ENCODE measurements at regions not wholly inside any gene's neighbourhood (a gene's known extent, or its start where the extent isn't known, plus 50 kb on each side); places are given as distances from the start of the nearest gene placed in this dataset.

DNA sequence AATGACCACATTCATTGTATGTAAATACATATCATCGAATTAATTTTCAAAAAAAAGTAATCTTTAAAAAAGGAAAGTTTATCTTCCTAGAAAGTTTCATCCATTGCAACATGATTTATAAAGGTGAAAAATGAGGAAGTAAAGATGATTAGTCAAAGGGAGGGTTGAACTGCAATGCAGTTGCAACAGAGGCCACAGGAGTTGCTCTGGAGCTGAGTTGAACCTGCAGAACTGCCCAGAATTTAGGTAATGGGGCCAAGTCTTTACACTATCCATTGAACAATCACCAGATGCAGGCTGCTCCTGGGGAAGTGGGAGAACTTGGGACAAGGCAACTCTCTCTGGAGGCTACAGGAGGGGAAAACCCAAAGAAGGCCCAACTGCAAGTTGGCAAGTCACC is 390.7 kb downstream of the METTL4 start:
- no peak for DNase-seq (ENCODE audit: low read depth)
- TF ChIP-seq, protein P1, sequence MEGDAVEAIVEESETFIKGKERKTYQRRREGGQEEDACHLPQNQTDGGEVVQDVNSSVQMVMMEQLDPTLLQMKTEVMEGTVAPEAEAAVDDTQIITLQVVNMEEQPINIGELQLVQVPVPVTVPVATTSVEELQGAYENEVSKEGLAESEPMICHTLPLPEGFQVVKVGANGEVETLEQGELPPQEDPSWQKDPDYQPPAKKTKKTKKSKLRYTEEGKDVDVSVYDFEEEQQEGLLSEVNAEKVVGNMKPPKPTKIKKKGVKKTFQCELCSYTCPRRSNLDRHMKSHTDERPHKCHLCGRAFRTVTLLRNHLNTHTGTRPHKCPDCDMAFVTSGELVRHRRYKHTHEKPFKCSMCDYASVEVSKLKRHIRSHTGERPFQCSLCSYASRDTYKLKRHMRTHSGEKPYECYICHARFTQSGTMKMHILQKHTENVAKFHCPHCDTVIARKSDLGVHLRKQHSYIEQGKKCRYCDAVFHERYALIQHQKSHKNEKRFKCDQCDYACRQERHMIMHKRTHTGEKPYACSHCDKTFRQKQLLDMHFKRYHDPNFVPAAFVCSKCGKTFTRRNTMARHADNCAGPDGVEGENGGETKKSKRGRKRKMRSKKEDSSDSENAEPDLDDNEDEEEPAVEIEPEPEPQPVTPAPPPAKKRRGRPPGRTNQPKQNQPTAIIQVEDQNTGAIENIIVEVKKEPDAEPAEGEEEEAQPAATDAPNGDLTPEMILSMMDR (conservative IDR thresholded peaks at IDR 0.05; ENCODE audit: low read depth, low read length), result no peak
- no peak overlapping the region for H3K4me3 ChIP-seq (ENCODE audit: low read length)

DNA sequence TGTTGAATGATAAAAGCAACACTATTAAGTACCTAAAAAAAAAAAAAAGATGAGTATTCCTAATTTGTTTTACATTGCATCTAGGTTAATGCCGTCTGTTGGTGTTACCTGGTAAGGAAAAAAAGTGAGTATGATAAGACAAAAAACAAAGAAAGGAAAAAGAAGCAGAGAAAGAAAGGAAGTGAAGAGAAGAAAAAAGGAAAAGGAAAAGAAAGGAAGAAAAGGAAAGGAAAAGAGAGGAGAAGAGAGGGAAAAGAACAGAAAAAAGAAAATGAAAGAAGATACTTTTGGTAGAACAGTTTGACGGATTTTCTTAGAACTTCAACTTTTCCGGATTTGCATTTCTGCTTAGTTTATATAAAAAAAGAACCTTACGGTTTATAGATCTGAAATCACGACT is 387.9 kb downstream of the METTL4 start:
- no peak overlapping the region for H3K4me3 ChIP-seq (ENCODE audit: low read length)
- TF ChIP-seq, protein P1 (conservative IDR thresholded peaks at IDR 0.05; ENCODE audit: low read depth, low read length), result no peak
- DNase-seq (ENCODE audit: low read depth), result no peak

DNA sequence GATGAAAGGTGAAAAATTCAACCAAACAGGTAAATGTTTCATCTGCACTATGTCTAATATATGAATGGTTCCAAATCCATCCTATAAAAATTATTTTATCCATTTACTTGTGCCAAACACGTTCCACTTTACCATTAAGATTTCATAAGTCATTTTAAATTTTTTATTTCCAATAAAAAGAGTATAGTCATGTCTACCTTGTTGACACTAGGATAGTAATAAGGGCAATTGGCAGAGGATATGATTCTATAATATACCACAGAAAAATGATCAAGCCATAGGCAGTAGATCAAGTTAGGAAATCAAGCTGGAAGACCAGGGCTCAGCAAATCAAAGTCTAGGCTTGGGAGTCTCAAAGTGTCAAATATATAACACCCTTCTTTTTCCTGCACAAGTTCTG is 384.3 kb downstream of the METTL4 start:
- TF ChIP-seq, protein P1 (conservative IDR thresholded peaks at IDR 0.05; ENCODE audit: low read depth, low read length), result no peak
- DNase-seq (ENCODE audit: low read depth), result no peak
- no peak overlapping the region for H3K4me3 ChIP-seq (ENCODE audit: low read length)

DNA sequence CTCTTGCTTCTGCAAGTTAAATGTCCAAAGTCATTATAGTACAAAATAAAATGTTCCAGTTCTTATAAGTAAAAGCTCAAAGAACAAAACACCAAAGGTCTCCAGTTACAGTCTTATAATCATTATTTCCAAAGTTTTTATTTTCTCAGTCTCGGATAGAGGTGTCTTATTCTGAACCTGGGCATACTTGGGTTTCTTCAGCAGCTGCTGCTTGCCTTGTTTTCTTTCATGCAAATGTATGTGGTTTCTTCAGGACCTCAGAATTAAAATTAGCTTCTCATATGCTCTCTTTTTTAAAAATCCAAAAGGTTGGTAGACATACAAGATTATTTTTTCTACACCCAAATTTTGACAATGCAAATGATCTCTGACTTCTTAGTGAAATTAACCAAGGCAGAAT is 383.0 kb downstream of the METTL4 start:
- no peak for DNase-seq (ENCODE audit: low read depth)
- H3K4me3 ChIP-seq (ENCODE audit: low read length), result no peak overlapping the region
- TF ChIP-seq, protein P1 (conservative IDR thresholded peaks at IDR 0.05; ENCODE audit: low read depth, low read length), result no peak

DNA sequence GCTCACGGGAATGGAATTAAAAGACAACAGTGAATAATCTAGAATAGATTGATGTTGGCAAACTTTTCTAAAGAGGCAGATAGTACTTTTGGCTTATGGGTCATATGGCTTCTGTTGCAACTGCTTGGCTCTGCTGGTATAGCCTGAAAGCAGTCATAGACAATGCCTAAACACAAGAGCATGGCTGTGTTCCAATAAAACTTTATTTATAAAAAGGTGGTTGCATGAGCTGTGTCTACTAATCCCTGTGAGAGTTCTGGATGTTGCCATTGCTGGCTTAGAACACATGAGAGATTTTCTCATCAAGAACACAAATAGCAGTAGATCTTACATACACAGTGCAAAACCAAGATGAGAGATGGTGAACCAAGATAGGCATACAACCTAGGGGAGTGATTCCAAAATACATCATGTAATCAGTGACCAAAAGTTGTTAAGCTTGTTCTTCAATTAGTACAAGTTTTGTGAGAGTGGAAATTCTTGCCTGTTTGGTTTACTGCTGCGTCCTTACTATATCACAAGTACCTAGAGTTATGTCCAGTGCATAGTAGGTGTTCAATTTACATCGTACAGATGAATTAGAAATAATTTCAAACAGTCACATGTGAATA is 380.0 kb downstream of the METTL4 start:
- TF ChIP-seq, protein P1 (conservative IDR thresholded peaks at IDR 0.05; ENCODE audit: low read depth, low read length), result no peak
- DNase-seq (ENCODE audit: low read depth), result no peak

DNA sequence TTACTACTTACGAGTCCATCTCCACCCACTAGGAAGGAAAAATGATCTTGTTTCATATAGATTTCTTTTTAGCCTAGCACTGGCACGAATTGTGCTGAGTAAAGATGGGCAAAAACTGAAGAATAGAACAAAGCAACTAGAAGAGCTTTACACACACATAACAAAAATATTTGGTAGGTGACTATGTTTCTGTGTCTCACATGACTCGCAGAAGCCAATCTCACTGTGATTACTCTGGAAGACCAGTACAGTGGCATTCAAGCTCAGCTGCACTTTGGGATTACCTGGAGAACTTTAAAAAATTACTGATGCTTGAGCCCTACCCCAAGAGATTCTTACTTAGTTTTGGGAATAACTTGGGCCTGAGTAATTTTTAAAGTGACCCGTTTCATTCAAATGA is 378.7 kb downstream of the METTL4 start:
- DNase-seq (ENCODE audit: low read depth), result no peak
- H3K4me3 ChIP-seq (ENCODE audit: low read length), result no peak overlapping the region
- TF ChIP-seq, protein P1 (conservative IDR thresholded peaks at IDR 0.05; ENCODE audit: low read depth, low read length), result no peak

More for the DNA sequence above, 380.0 kb downstream of the METTL4 start:
- no peak overlapping the region for H3K4me3 ChIP-seq (ENCODE audit: low read length)

DNA sequence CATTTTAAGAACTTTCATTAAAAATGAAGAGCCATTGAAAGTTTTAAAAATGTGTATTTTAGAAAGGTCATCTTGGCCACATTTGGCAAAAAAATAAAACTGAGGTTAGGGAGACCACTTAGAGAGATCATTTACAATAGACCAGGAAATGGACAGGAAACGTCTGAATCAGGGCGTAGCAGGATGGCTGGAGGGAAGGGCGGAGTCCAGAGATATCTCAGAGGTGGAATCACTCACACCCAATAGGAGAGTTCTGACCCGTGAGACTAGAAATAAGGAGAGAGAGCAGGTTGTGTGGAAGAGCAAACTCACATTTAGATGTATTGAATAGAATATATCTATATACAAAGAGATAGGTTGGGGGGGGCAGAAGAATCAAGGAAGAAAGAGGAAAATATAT is 373.4 kb downstream of the METTL4 start:
- no peak for DNase-seq (ENCODE audit: low read depth)
- no peak overlapping the region for H3K4me3 ChIP-seq (ENCODE audit: low read length)
- TF ChIP-seq, protein P1 (conservative IDR thresholded peaks at IDR 0.05; ENCODE audit: low read depth, low read length), result no peak

All from retinal pigment epithelial cell (primary cell).